Endothelial cell of umbilical vein (primary cell): ENCODE measurements at regions not wholly inside any gene's neighbourhood (a gene's known extent, or its start where the extent isn't known, plus 50 kb on each side); places are given as distances from the start of the nearest gene placed in this dataset.

Source experiments
- BruUV-seq: library from RNA; stranded (reverse); fragments of 400-500 nt; replicated peaks from 2 replicates; lab custom pipeline; 2021; lab: Mats Ljungman, UMichigan
- CTCF ChIA-PET: fragments of 300-600, 350-600 bp; sonication (Branson Sonifier 250); formaldehyde crosslinking; loops from one replicate; lab custom pipeline; 2021; ENCODE audit warnings: antibody characterized with exemption, inconsistent platforms; lab: Charles Lee
- POLR2A ChIA-PET: fragments of 300-600, 350-600 bp; sonication (Branson Sonifier 250); formaldehyde crosslinking; loops from one replicate; lab custom pipeline; 2021; ENCODE audit warnings: antibody characterized with exemption, inconsistent platforms; lab: Charles Lee
- DNase-seq: peaks from one replicate; pipeline ENCODE4 v3.0.0-alpha.2; 2011; ENCODE audit warnings: low read depth, low spot score
- FAIRE-seq: peaks from 2 replicates; lab custom pipeline; 2011; peaks lifted over from hg19 to GRCh38; lab: Jason Lieb, UNC
- H2AFZ ChIP-seq: 2 replicates; pipeline ENCODE4 v1.6.0; 2012; ENCODE audit warnings: low read depth, low read length, control low read depth, inconsistent platforms
- H3K27ac ChIP-seq: 2 replicates; pipeline ENCODE4 v1.5.1; 2011; ENCODE audit warnings: low read depth, mild to moderate bottlenecking, control low read depth, low read length, moderate library complexity; ENCODE audit not compliant: insufficient read depth
- H3K27me3 ChIP-seq, 2 experiments: 2 replicates each; pipeline versions ENCODE4 v1.6.0 to v1.6.1; 2011; ENCODE audit warnings: low read length in 2 of 2, mixed read lengths in 1 of 2; ENCODE audit not compliant: control insufficient read depth in 2 of 2, insufficient read depth in 2 of 2
- H3K36me3 ChIP-seq, 2 experiments: 2 replicates in 1 of 2; 3 replicates in 1 of 2; pipeline ENCODE4 v1.5.1; 2011; ENCODE audit warnings: low read length in 2 of 2, mild to moderate bottlenecking in 1 of 2, moderate library complexity in 1 of 2; ENCODE audit not compliant: control insufficient read depth in 2 of 2, insufficient read depth in 2 of 2; ENCODE audit errors: extremely low read depth in 1 of 2
- H3K4me1 ChIP-seq: 3 replicates; pipeline ENCODE4 v1.5.1; 2011; ENCODE audit warnings: mild to moderate bottlenecking, low read length; ENCODE audit not compliant: control insufficient read depth, insufficient read depth; ENCODE audit errors: extremely low read depth
- H3K4me2 ChIP-seq: 2 replicates; pipeline ENCODE4 v1.6.1; 2011; ENCODE audit warnings: low read length, control low read depth, mixed read lengths; ENCODE audit not compliant: insufficient read depth
- H3K4me3 ChIP-seq, 3 experiments: fragments of 200-600 bp in 1 of 3; sonication (generic), shearing (Covaris generic) in 1 of 3; replicated peaks in 1 of 3; 2 replicates each; pipeline ENCODE4 v1.5.1; 2011 to 2016; ENCODE audit warnings: control low read depth in 3 of 3, low read length in 3 of 3, mild to moderate bottlenecking in 2 of 3, inconsistent platforms in 1 of 3, low read depth in 1 of 3, moderate library complexity in 1 of 3; ENCODE audit not compliant: insufficient read depth in 1 of 3
- H3K79me2 ChIP-seq: 2 replicates; pipeline ENCODE4 v1.6.0; 2012; ENCODE audit warnings: low read length, inconsistent platforms; ENCODE audit not compliant: control insufficient read depth, insufficient read depth
- H3K9ac ChIP-seq: replicated peaks from 2 replicates; pipeline ENCODE3; 2011; ENCODE audit warnings: low read length, control low read depth; ENCODE audit not compliant: insufficient read depth; ENCODE audit errors: extremely low read depth
- H3K9me1 ChIP-seq: replicated peaks from 3 replicates; pipeline ENCODE4 v1.6.0; 2011; ENCODE audit warnings: mild to moderate bottlenecking, low read length; ENCODE audit not compliant: control insufficient read depth, insufficient read depth; ENCODE audit errors: extremely low read depth
- H3K9me3 ChIP-seq: replicated peaks from 2 replicates; pipeline ENCODE4 v1.5.1; 2012; ENCODE audit warnings: low read length, inconsistent platforms; ENCODE audit not compliant: control insufficient read depth, insufficient read depth
- H4K20me1 ChIP-seq: replicated peaks from 2 replicates; pipeline ENCODE3; 2011; ENCODE audit warnings: mild to moderate bottlenecking, low read length; ENCODE audit not compliant: control insufficient read depth, insufficient read depth; ENCODE audit errors: extremely low read depth
- CTCF ChIP-seq, 2 donors: IDR thresholded peaks; 1 replicate in 1 of 2; 2 replicates in 1 of 2; pipeline ENCODE4 v1.5.1; 2011; ENCODE audit warnings: low read length in 2 of 2, mild to moderate bottlenecking in 2 of 2, moderate library complexity in 2 of 2, control low read depth in 1 of 2, inconsistent platforms in 1 of 2, low read depth in 1 of 2; ENCODE audit not compliant: insufficient read depth in 1 of 2; ENCODE audit errors: extremely low read depth in 1 of 2
- EZH2 ChIP-seq: IDR thresholded peaks from 2 replicates; pipeline ENCODE4 v1.6.1; 2012; ENCODE audit warnings: borderline replicate concordance, low read depth, mild to moderate bottlenecking, moderate library complexity, low read length, inconsistent platforms; ENCODE audit not compliant: severe bottlenecking
- JUN ChIP-seq: IDR thresholded peaks from 2 replicates; pipeline ENCODE4 v1.6.1; 2011; ENCODE audit warnings: borderline replicate concordance, low read depth; ENCODE audit not compliant: insufficient read length, insufficient read depth
- MAX ChIP-seq: IDR thresholded peaks from 2 replicates; pipeline ENCODE4 v1.6.1; 2011; ENCODE audit not compliant: insufficient read depth, insufficient read length
- MYC ChIP-seq: IDR thresholded peaks from one replicate; pipeline ENCODE4 v1.6.1; 2011; ENCODE audit warnings: mild to moderate bottlenecking, low read depth, low read length
- POLR2A ChIP-seq: IDR thresholded peaks from 2 replicates; pipeline ENCODE4 v1.6.1; 2012; ENCODE audit warnings: low read depth, mild to moderate bottlenecking, control low read depth, low read length
- POLR2AphosphoS5 ChIP-seq: IDR thresholded peaks from 2 replicates; pipeline ENCODE4 v1.6.1; 2012; ENCODE audit warnings: low read depth, mild to moderate bottlenecking, control low read depth, low read length, moderate library complexity; ENCODE audit not compliant: insufficient read depth
- dilution Hi-C: fragments of 300-500 bp; cut with MboI; formaldehyde crosslinking; loops from one replicate; pipeline ENCODE4 v1.15.0; 2019; ENCODE audit warnings: low sequenced_read_pairs; ENCODE audit not compliant: extremely low pct_ligation_motif_present
- intact Hi-C: fragments of 100-400 bp; cut with micrococcal nuclease; formaldehyde crosslinking; loops from one replicate; pipeline ENCODE4 v1.10.0; 2022

GRCh38 chr2:45089554-45090261 is 80.5 kb upstream of the SIX2 start:
- no peak overlapping the region for H3K9ac ChIP-seq
- intact Hi-C loops = no loop called here
- BruUV-seq = no TSS peak
- ChIA-PET CTCF (no interaction called here), POLR2A (no interaction called here)
- H3K9me3 ChIP-seq = no peaks in the 10 kb centered on the region
- no peak overlapping the region for H3K4me2 ChIP-seq
- no peaks in the 10 kb centered on the region for H3K9me1 ChIP-seq
- H3K79me2 ChIP-seq = no peaks in the 10 kb centered on the region
- H3K27ac ChIP-seq = no peak overlapping the region
- dilution Hi-C loops = no loop called here
- peaks cover 4 to 16% of the 10 kb centered on the region in 2 experiments for H3K27me3 ChIP-seq
- H3K4me1 ChIP-seq = no peaks in the 10 kb centered on the region
- no peaks in the 10 kb centered on the region for H4K20me1 ChIP-seq
- DNase-seq (no peak), FAIRE-seq (no peak)
- TF ChIP-seq MYC = no peak
- TF ChIP-seq POLR2A = no peak
- no peak for TF ChIP-seq EZH2
- no peak for TF ChIP-seq CTCF (IDR thresholded peaks at IDR 0.05; ENCODE audit: extremely low read depth in 1 of 2, insufficient read depth in 1 of 2, low read depth in 1 of 2, low read length in 2 of 2)
- TF ChIP-seq MAX = no peak
- TF ChIP-seq JUN = no peak
- no peak for TF ChIP-seq POLR2AphosphoS5
- no peak overlapping the region for H2AFZ ChIP-seq
- no peaks in the 10 kb centered on the region for H3K36me3 ChIP-seq
- no peak overlapping the region for H3K4me3 ChIP-seq
